ENCODE measurements at regions not wholly inside any gene's neighbourhood (a gene's known extent, or its start where the extent isn't known, plus 50 kb on each side); places are given as distances from the start of the nearest gene placed in this dataset.

DNA sequence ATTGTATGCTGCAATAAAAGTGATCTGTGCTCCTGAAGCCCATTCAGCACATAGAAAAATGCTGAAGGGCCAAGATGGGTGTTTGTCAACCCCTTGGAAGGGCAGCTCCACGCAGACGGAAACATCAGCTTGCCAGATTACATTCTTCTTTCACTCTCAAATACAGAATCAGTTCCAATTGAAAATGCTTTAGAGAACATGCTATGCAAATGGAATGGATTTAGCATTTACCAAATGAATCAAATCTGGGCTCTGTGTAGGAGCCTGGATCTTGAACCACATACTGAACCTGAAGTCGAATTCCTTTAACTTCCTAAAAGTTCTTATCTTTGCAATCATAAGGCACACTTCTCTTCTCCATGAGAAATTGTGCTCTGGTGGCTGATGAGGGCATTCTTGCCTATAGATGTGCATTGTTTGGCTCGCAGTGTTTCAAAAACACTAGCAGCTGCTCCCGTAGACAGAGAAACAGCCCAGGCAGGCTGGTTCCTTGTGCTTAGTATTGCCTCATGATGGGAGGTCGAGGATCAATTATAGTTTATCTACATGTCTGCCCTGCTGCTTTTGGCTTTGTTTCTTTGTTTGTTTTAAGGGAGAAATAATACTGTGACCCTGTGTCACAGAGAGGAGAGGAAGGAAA lies 489.8 kb upstream of the FLRT2 start:
- DNase-seq = no peak
- TF ChIP-seq, protein P1, sequence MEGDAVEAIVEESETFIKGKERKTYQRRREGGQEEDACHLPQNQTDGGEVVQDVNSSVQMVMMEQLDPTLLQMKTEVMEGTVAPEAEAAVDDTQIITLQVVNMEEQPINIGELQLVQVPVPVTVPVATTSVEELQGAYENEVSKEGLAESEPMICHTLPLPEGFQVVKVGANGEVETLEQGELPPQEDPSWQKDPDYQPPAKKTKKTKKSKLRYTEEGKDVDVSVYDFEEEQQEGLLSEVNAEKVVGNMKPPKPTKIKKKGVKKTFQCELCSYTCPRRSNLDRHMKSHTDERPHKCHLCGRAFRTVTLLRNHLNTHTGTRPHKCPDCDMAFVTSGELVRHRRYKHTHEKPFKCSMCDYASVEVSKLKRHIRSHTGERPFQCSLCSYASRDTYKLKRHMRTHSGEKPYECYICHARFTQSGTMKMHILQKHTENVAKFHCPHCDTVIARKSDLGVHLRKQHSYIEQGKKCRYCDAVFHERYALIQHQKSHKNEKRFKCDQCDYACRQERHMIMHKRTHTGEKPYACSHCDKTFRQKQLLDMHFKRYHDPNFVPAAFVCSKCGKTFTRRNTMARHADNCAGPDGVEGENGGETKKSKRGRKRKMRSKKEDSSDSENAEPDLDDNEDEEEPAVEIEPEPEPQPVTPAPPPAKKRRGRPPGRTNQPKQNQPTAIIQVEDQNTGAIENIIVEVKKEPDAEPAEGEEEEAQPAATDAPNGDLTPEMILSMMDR (IDR thresholded peaks at IDR 0.05) = no peak
- H3K36me3 ChIP-seq = no peaks in the 10 kb centered on the region
- no peak overlapping the region for H3K27ac ChIP-seq
- no peaks in the 10 kb centered on the region for H3K9me3 ChIP-seq
- no peak overlapping the region for H3K9ac ChIP-seq (ENCODE audit: low read depth in 2 of 2, low read length in 2 of 2)
- no peaks in the 10 kb centered on the region for H3K27me3 ChIP-seq
- no peaks in the 10 kb centered on the region for H3K4me1 ChIP-seq
- intact Hi-C loops (cut with DNase I) = no loop called here
- no peak overlapping the region for H3K4me3 ChIP-seq

DNA sequence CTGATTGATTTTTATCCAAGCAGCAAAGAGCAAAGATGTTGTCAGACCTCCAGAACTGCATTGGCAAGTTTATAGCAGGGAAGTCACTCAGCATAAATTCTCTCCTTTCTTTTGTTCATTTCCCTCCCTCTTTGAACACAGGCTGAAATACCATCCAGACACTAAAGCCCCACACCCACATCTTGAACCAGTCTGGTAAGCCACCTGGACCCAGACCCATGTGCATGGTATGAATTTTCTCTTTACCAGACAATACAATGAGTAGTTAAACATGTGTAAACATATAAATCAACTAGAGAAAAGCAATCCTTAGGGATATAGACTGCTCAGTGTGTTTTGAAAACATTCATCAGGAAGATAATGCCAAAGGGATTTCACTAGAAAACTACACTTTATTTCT lies 488.3 kb upstream of the FLRT2 start:
- no peaks in the 10 kb centered on the region for H3K36me3 ChIP-seq
- no peak overlapping the region for H3K4me3 ChIP-seq
- H3K27ac ChIP-seq = no peak overlapping the region
- DNase-seq = no peak
- TF ChIP-seq, protein P1 (IDR thresholded peaks at IDR 0.05) = no peak
- H3K27me3 ChIP-seq = no peaks in the 10 kb centered on the region
- intact Hi-C loops (cut with DNase I) = no loop called here
- H3K9me3 ChIP-seq = no peaks in the 10 kb centered on the region
- no peak overlapping the region for H3K9ac ChIP-seq (ENCODE audit: low read depth in 2 of 2, low read length in 2 of 2)
- no peaks in the 10 kb centered on the region for H3K4me1 ChIP-seq

DNA sequence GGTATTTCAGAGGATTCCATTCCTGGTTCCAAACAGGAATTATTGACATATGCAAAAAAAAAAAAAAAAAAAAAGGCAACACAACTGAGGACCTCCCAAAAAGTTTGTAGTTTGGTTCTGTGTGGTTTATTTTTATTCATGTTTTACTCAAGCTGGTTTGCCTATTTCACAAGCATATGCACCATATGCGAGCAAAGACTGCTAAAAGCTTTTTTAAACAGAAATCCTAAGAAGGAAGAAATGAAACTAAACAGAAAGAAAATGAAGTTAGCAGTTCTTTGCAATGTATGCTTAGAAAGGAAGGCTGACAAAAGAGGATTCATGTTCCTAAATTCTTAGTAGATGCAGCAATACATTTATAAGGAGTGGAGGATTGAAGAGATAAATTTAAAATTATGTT lies 487.6 kb upstream of the FLRT2 start:
- Histone ChIP-seq H3K27ac (no peak overlapping the region), H3K9ac (ENCODE audit: low read depth in 2 of 2, low read length in 2 of 2) (no peak overlapping the region), H3K36me3 (no peaks in the 10 kb centered on the region), H3K4me1 (no peaks in the 10 kb centered on the region), H3K4me3 (no peak overlapping the region), H3K27me3 (no peaks in the 10 kb centered on the region), H3K9me3 (no peaks in the 10 kb centered on the region)
- intact Hi-C loops (cut with DNase I) = no loop called here
- no peak for DNase-seq
- TF ChIP-seq, protein P1 (IDR thresholded peaks at IDR 0.05) = no peak

DNA sequence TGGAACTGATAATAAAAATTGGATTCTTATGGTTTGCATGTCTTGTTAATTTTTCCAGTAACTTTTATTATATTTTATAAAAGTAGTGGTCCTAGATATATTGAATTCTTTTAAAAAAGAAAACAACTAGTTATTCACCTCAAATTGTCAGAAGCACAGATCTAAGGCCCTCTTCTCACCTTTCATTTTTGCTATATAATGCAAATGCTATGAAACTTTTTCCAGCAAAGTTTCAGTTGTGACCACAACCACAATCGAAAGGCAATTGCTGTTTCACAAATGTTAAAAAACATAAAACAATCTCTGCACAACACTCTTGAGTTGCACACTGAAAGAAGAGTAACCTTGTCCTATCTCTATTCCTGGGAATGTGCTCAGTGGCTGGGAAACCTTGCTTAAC lies 479.8 kb upstream of the FLRT2 start:
- Histone ChIP-seq H3K36me3 (no peaks in the 10 kb centered on the region), H3K9me3 (no peaks in the 10 kb centered on the region), H3K27me3 (no peaks in the 10 kb centered on the region), H3K4me3 (no peak overlapping the region), H3K4me1 (no peaks in the 10 kb centered on the region), H3K9ac (ENCODE audit: low read depth in 2 of 2, low read length in 2 of 2) (no peak overlapping the region), H3K27ac (no peak overlapping the region)
- TF ChIP-seq, protein P1 (IDR thresholded peaks at IDR 0.05) = no peak
- no peak for DNase-seq
- intact Hi-C loops (cut with DNase I) = no loop called here

DNA sequence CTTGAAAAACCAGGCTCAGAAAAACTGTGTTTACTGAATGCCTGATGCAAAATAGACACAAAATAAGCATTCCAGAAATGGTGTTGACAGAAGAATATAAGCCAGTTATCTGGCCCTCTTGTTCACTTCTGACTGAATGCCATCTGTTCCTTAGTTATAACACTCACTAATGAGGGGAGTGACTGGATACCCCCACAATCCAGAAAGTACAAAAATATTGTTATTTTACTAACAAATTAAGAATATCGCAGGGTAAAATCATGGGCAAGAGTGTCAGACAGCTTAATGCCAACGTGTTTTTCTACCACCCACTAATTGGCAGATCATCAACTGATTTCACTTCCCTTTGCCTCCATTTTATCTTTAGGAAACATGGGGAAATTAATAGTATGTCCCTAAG lies 477.3 kb upstream of the FLRT2 start:
- no peak for DNase-seq
- no peak overlapping the region for H3K27ac ChIP-seq
- H3K4me3 ChIP-seq = no peak overlapping the region
- H3K27me3 ChIP-seq = no peaks in the 10 kb centered on the region
- intact Hi-C loops (cut with DNase I) = no loop called here
- H3K36me3 ChIP-seq = no peaks in the 10 kb centered on the region
- no peak overlapping the region for H3K9ac ChIP-seq (ENCODE audit: low read depth in 2 of 2, low read length in 2 of 2)
- no peaks in the 10 kb centered on the region for H3K4me1 ChIP-seq
- TF ChIP-seq, protein P1 (IDR thresholded peaks at IDR 0.05) = no peak
- H3K9me3 ChIP-seq = no peaks in the 10 kb centered on the region
